Ishikawa (cell line): ENCODE measurements at regions not wholly inside any gene's neighbourhood (a gene's known extent, or its start where the extent isn't known, plus 50 kb on each side); places are given as distances from the start of the nearest gene placed in this dataset.

ENCODE experiments used
- CEBPB ChIP-seq: IDR thresholded peaks from 2 replicates; pipeline ENCODE4 v1.6.1; 2012
- CREB1 ChIP-seq: IDR thresholded peaks from 2 replicates; pipeline ENCODE4 v1.6.1; 2012; ENCODE audit warnings: low read depth
- EGR1 ChIP-seq: IDR thresholded peaks from 2 replicates; pipeline ENCODE4 v1.6.1; 2012
- EP300 ChIP-seq: IDR thresholded peaks from 2 replicates; pipeline ENCODE4 v1.6.1; 2012; ENCODE audit warnings: borderline replicate concordance
- FOXM1 ChIP-seq: IDR thresholded peaks from 2 replicates; pipeline ENCODE4 v1.6.1; 2012; ENCODE audit warnings: low read depth, borderline replicate concordance
- MAX ChIP-seq: IDR thresholded peaks from 2 replicates; pipeline ENCODE4 v1.6.1; 2012
- NFIC ChIP-seq: IDR thresholded peaks from 2 replicates; pipeline ENCODE4 v1.6.1; 2012
- RAD21 ChIP-seq: IDR thresholded peaks from 2 replicates; pipeline ENCODE4 v1.6.1; 2012; ENCODE audit warnings: low read depth
- REST ChIP-seq: IDR thresholded peaks from 2 replicates; pipeline ENCODE4 v1.6.1; 2012; ENCODE audit warnings: low read depth, mild to moderate bottlenecking
- TAF1 ChIP-seq: IDR thresholded peaks from 2 replicates; pipeline ENCODE4 v1.6.1; 2012; ENCODE audit warnings: low read depth, mild to moderate bottlenecking
- TCF12 ChIP-seq: IDR thresholded peaks from 2 replicates; pipeline ENCODE4 v1.6.1; 2012; ENCODE audit warnings: low read depth
- TEAD4 ChIP-seq: IDR thresholded peaks from 2 replicates; pipeline ENCODE4 v1.6.1; 2012
- USF1 ChIP-seq: IDR thresholded peaks from 2 replicates; pipeline ENCODE4 v1.6.1; 2012
- YY1 ChIP-seq: IDR thresholded peaks from 2 replicates; pipeline ENCODE4 v1.6.1; 2012; ENCODE audit warnings: low read depth
- ZBTB7A ChIP-seq: IDR thresholded peaks from 2 replicates; pipeline ENCODE4 v1.6.1; 2012; ENCODE audit warnings: low read depth

GRCh38 chr14:101104485-101104884, 201.0 kb upstream of the RTL1 start:
- TF ChIP-seq TAF1 (no peak), EP300 (no peak), RAD21 (no peak)

- TF ChIP-seq MAX (no peak), CREB1 (no peak), YY1 (no peak), TEAD4 (no peak)
These were observed 201.5 kb upstream of the RTL1 start for GRCh38 chr14:101105045-101105444.

GRCh38 chr14:101108579-101109346, 205.2 kb upstream of the RTL1 start:
- TF ChIP-seq CREB1 = no peak
- no peak for TF ChIP-seq REST
- no peak for TF ChIP-seq MAX
- no peak for TF ChIP-seq ZBTB7A
- no peak for TF ChIP-seq YY1
- no peak for TF ChIP-seq USF1
- no peak for TF ChIP-seq TAF1
- no peak for TF ChIP-seq TEAD4
- no peak for TF ChIP-seq EP300

GRCh38 chr14:101109347-101109638, 205.8 kb upstream of the RTL1 start:
- TF ChIP-seq EP300 (no peak), TEAD4 (no peak), REST (no peak), TCF12 (no peak), CREB1 (no peak), YY1 (no peak), NFIC (no peak), TAF1 (no peak), ZBTB7A (no peak), EGR1 (no peak), USF1 (no peak), FOXM1 (no peak), CEBPB (no peak), RAD21 (no peak), MAX (no peak)

GRCh38 chr14:101109981-101110728, 206.6 kb upstream of the RTL1 start:
- TF ChIP-seq ZBTB7A (no peak), USF1 (no peak), CREB1 (no peak), CEBPB (no peak), TEAD4 (no peak), EGR1 (no peak), NFIC (no peak), TAF1 (no peak), TCF12 (no peak), MAX (no peak), REST (no peak), RAD21 (no peak), YY1 (no peak), EP300 (no peak)
